Thyroid gland (tissue), 4 donors: ENCODE measurements at regions not wholly inside any gene's neighbourhood (a gene's known extent, or its start where the extent isn't known, plus 50 kb on each side); places are given as distances from the start of the nearest gene placed in this dataset.

ENCODE experiments used
- POLR2A ChIP-seq, 2 donors: fragments of 450-650 bp; IDR thresholded peaks; one replicate each; pipeline ENCODE4 v1.6.1; 2017; ENCODE audit warnings: antibody characterized with exemption in 2 of 2, mild to moderate bottlenecking in 2 of 2, moderate library complexity in 1 of 2
- TF ChIP-seq, protein P1 (sequence below), 6 experiments: fragments of 200-600 bp in 3 of 6; fragments of 450-650 bp in 3 of 6; sonication (generic) in 3 of 6; IDR thresholded peaks; one replicate each; pipeline ENCODE4 v1.5.1; 2016 to 2019; ENCODE audit warnings: antibody characterized with exemption in 6 of 6, mild to moderate bottlenecking in 2 of 6, inconsistent platforms in 1 of 6, moderate library complexity in 1 of 6

DNA sequence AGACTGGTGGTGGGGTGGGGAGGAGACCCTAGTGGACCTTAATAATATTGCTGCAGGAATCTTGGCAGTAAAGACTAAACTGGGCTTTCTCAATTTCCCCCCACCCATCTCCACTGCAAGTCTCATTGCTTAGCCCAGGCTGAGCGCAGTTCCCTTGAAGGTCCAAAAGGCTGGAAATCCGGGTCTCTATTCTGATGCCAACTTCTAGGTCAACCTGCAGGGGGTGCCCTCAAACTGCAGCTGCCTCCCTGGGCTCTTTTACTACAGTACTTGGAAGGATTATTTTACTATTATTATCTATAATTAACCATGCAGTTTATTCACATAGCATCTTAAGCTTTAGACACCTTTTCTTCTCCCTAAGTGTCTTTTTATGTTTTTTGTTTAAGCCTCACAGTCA is 85.4 kb upstream of the WARS2 start:
- TF ChIP-seq, protein P1, sequence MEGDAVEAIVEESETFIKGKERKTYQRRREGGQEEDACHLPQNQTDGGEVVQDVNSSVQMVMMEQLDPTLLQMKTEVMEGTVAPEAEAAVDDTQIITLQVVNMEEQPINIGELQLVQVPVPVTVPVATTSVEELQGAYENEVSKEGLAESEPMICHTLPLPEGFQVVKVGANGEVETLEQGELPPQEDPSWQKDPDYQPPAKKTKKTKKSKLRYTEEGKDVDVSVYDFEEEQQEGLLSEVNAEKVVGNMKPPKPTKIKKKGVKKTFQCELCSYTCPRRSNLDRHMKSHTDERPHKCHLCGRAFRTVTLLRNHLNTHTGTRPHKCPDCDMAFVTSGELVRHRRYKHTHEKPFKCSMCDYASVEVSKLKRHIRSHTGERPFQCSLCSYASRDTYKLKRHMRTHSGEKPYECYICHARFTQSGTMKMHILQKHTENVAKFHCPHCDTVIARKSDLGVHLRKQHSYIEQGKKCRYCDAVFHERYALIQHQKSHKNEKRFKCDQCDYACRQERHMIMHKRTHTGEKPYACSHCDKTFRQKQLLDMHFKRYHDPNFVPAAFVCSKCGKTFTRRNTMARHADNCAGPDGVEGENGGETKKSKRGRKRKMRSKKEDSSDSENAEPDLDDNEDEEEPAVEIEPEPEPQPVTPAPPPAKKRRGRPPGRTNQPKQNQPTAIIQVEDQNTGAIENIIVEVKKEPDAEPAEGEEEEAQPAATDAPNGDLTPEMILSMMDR (IDR thresholded peaks at IDR 0.05) = no peak
- no peak for TF ChIP-seq POLR2A (IDR thresholded peaks at IDR 0.05)
